T-helper 2 cell (primary cell): ENCODE measurements at regions not wholly inside any gene's neighbourhood (a gene's known extent, or its start where the extent isn't known, plus 50 kb on each side); places are given as distances from the start of the nearest gene placed in this dataset.
"Not testable (repeated sequence)": the region's sequence is repeated elsewhere in the genome, so short reads cannot be mapped to it uniquely, and the experiment has no call there.

Source experiments
- DNase-seq, 5 experiments: peaks; one replicate each; pipeline versions ENCODE4 v3.0.0 to v3.0.0-alpha.2; 2012 to 2022

DNA sequence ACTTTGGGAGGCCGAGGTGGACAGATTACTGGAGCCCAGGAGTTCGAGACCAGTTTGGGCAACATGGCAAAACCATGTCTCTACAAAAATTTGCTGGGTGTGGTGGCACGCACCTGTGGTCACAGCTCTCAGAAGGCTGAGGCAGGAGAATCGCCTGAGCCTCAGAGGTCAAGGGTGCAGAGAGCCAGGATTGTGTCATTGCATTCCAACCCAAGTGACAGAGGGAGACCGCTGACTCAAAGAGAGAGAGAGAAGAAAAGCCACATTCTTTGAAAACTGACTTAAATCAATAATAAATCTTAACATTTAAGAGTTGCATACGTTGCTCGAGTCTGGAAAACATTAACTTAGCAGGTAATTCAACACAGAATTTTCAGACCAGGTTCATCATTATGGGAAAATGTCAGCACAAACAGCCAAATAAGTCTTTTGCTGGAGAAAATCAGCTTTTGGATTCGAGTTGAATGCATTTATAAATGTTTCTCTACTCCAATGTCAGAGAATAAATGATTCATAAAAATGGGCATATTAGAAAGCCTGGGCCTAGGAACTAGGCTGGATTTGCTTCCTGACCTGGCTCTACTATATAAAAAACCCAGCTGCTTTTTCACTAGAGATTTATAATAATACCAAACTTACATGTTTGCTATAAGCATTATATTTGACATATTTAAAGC, 68.3 kb upstream of the RBPJ start:
- DNase-seq: peak in 1 of 5 experiments; percentile 66

DNA sequence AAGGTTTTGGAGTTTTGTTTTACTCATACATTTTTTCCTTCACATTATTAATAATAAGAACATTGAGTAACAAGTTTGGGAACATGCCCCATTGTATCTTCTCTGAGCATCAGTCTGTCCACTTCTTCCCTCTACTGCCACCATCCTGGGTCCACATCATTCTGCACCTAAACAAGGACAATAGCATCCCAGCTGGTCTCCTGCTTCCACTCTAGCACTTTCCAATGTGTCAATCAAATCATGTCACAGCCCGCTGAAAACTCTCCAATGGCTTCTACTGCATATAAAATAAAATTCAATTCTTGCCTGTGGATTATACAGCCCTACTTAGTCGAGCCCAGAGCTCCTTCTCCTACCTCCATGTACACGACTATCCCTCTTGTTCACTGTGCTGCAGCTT, 66.8 kb upstream of the RBPJ start:
- no peak for DNase-seq

DNA sequence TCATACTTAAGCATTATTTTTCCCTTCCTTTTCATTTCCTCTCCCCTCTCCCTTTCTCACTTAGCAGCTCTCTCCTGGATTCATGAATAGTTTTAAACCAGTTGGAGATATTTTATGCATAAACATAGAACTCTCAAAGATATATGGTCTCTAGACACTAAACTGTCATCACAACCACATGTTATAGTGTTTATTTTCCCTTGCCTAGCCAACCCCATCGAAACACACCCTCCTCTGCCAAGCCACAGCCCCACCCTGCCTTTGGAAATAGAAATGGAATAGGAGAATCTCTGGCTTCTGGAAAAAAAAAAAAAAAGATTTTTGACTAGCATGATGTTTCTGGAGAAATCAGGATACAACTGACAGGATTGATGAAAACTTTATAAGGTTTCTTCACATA, 64.8 kb upstream of the RBPJ start:
- DNase-seq: no peak

DNA sequence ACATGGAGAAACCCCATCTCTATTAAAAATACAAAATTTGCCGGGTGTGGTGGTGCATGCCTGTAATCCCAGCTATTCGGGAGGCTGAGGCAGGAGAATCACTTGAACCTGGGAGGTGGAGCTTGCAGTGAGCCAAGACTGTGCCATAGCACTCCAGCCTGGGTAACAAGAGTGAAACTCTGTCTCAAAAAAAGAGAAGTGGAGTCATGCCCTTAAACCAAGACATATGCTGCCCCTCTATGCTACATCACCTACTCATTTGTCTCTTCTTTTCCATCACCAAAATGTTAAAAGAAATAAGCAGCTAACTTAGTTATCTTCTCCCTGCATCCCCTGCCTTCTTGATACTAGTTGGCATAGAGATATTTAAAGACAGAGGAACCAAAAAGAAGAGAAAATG, 63.4 kb upstream of the RBPJ start:
- not testable (repeated sequence) for DNase-seq

DNA sequence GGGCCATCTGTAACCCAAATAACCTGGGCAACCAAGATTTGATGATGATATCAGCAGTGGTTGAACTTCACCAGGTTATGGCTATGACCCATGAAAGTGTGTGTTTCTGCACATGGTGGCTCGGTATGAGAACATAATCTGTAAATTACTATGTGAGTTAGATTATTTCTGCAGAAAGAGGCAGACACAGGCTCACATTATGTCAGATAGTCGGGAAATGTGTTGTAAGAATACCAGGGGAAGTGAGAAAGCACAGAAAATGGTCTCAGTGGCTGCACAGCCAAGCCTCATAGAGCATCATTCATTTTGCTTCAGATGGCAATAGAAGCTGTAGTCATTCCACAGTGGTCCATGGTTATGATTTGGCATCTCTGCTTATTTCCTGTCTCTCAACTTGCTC, 63.0 kb upstream of the RBPJ start:
- DNase-seq: peak in 1 of 5 experiments; percentile 10

DNA sequence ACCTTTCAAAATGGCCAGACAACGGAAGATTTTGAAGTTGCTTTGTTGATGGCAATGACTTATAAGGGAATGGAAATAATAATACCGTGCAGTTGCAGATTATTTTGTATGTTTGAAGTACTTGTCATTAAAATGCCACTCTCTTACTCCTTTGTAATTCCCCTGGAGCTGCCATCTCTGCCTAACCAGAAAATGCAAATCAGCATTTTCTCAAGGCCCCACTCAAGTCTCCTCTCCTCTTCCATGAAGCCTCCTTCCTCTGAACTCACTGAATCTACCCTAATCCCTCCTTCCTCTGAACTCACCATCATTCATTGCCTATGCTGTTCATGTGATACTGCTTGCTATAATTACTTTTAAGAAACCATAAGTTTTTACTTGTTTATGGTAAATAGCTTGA, 60.2 kb upstream of the RBPJ start:
- DNase-seq: no peak

DNA sequence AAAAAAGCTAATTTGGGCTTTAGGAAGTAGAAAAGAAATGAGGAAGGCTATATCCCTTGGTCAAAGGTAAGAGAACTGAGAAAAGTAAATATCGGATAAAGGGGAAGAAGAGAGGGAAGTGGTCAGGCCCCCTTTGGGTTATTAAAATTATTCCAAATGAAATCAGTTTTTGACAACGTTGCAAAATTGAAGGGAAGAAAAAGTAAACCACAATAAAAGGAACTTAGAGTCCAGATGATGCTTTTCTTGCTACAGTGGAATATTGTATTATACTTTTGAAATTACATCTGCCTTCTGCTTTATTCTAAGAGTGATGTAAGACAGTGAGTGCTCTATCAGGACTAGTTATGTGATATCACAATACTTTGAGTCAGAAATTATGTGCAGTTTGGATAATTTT, 59.4 kb upstream of the RBPJ start:
- no peak for DNase-seq

DNA sequence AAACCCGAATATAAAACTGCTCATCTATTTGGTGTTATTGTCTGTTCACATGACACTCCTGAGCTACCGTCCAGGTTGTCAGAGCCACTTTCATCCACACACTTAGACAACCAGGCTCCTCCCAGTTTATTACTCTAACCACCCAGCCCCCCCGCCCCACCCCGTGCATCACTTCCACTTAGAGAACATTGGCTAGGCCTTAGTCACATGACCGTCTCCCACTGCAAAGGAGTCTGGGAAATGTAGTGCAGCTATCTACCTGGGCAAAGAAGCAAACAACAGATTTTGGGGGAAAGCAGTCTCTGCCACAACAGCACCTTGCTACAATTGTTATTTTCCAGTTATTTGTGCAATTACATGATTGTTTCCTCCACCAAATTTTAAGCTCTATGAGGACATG, 57.6 kb upstream of the RBPJ start:
- peak in 1 of 5 experiments; percentile 38 for DNase-seq

DNA sequence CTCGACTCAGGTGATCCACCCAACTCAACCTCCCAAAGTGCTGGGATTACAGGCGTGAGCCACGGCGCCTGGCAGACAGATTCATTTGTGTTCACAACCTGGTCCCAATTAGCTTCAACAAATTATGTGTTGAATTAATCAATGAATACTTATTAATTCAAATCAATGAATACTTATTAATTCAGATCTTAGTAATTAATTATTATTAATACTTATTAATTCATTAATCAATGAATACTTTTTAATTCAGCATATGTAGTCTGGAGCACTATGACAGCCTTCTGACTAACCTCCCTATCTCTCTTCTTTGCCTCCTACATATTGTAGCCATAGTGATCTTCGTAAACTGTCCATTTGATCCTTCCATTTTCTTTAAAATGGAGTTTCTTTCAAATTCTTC, 56.7 kb upstream of the RBPJ start:
- DNase-seq: no peak

DNA sequence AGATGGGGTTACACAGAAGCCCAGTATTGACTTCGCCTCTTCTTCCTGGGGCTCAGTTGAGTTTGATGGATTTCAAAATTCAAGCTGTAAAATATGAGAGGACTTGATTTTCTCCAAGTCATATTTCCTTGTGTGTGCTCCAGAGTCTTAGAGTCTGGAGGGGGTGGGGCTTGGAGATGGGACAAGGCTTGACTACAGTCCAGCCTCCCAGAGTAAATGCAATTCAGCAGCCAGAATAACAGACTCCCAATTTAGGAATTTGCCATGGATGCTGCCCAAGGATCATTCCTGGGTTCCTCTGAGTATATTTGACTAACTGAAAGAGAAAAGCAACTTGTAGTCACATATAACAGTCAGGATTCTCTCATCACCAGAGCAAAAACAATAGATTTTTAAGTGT, 53.7 kb upstream of the RBPJ start:
- no peak for DNase-seq

DNA sequence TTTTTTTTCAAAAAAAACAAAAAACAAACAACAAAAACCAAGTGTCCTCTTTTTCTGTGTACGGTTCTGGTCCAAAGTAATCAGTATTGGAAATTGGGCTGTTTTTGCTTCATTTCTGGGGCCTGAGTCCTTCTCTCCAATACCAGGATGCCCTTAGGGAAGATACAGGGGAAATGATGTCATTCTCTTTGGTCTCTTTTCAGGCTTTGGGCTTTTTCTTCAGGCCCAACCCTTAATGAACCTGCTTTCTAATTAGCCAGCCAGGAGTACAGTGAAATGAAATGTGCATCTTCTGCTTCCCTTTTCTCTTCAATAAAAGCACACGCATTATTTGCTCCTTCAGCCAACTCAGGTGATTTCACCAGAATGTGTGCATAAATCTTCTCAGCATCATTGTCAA, 52.6 kb upstream of the RBPJ start:
- DNase-seq: no peak

DNA sequence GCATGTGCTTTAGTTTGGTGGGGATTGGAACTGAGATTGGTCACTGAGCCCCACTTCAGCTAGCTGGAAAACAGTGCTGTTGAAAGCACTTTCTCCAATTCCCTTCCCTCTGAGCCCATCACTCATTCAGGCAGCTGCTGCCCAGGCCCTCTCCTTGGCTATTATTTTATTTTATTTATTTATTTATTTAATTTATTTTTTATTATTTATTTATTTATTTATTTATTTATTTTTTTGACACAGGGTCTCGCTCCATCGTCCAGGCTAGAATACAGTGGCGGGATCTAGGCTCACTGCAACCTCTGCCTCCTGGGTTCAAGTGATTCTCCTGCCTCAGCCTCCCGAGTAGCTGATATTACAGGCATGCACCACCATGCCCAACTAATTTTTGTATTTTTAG, 51.8 kb upstream of the RBPJ start:
- no peak for DNase-seq
